ENCODE measurements at regions not wholly inside any gene's neighbourhood (a gene's known extent, or its start where the extent isn't known, plus 50 kb on each side); places are given as distances from the start of the nearest gene placed in this dataset.

GRCh38 chr9:108265065-108265464 is 590.7 kb downstream of the ACTL7B start:
- TF ChIP-seq CTCF (IDR thresholded peaks at IDR 0.05) (no peak), POLR2A (IDR thresholded peaks at IDR 0.05) (no peak)
